Stimulated activated memory B cell treated with anti-CD40 and anti-IgM and Interleukin-4, amounts not matched to agents 10 μg/mL and 1 μg/mL and 100 μg/mL, for 72 hours (primary cell): ENCODE measurements at regions not wholly inside any gene's neighbourhood (a gene's known extent, or its start where the extent isn't known, plus 50 kb on each side); places are given as distances from the start of the nearest gene placed in this dataset.
"Not testable (repeated sequence)": the region's sequence is repeated elsewhere in the genome, so short reads cannot be mapped to it uniquely, and the experiment has no call there.

Experiments used
- ATAC-seq: fragments of 150-1000 bp; cut with Tn5 transposase; 2 replicates; pipeline ENCODE4 v1.10.0; 2021
- H3K27ac Mint-ChIP-seq: one replicate; pipeline ENCODE4 v1.8.0; 2022; ENCODE audit warnings: mild to moderate bottlenecking, mixed read lengths
- H3K27me3 Mint-ChIP-seq: one replicate; pipeline ENCODE4 v1.8.0; 2022; ENCODE audit warnings: mixed read lengths
- H3K36me3 Mint-ChIP-seq: one replicate; pipeline ENCODE4 v1.8.0; 2022; ENCODE audit warnings: mixed read lengths
- H3K4me1 Mint-ChIP-seq: one replicate; pipeline ENCODE4 v1.8.0; 2022; ENCODE audit warnings: mixed read lengths
- H3K4me3 Mint-ChIP-seq: one replicate; pipeline ENCODE4 v1.8.0; 2022; ENCODE audit warnings: mild to moderate bottlenecking, moderate library complexity, mixed read lengths
- H3K9me3 Mint-ChIP-seq: one replicate; pipeline ENCODE4 v1.8.0; 2022; ENCODE audit warnings: mixed read lengths

- not testable (repeated sequence) for ATAC-seq, H3K36me3 Mint-ChIP-seq, H3K4me3 Mint-ChIP-seq, H3K4me1 Mint-ChIP-seq, H3K27me3 Mint-ChIP-seq, H3K27ac Mint-ChIP-seq, H3K9me3 Mint-ChIP-seq
Observed at GRCh38 chr2:146969703-146970102, 875.1 kb upstream of the ACVR2A start.

GRCh38 chr2:146964494-146964893 is 880.3 kb upstream of the ACVR2A start:
- Mint-ChIP-seq H3K27me3 (no peaks in the 10 kb centered on the region), H3K4me3 (no peak overlapping the region)
- ATAC-seq, result no peak

GRCh38 chr2:146954544-146954943 is 890.3 kb upstream of the ACVR2A start:
- Mint-ChIP-seq H3K9me3 (no peaks in the 10 kb centered on the region), H3K27me3 (no peaks in the 10 kb centered on the region), H3K36me3 (no peaks in the 10 kb centered on the region), H3K27ac (no peak overlapping the region), H3K4me1 (no peaks in the 10 kb centered on the region), H3K4me3 (no peak overlapping the region)
- ATAC-seq, result no peak

More at GRCh38 chr2:146964494-146964893, 880.3 kb upstream of the ACVR2A start:
- Mint-ChIP-seq H3K4me1 (no peaks in the 10 kb centered on the region), H3K36me3 (no peaks in the 10 kb centered on the region), H3K9me3 (peaks cover 3% of the 10 kb centered on the region), H3K27ac (no peak overlapping the region)

GRCh38 chr2:146952696-146953095 is 892.1 kb upstream of the ACVR2A start:
- Mint-ChIP-seq H3K27me3 (no peaks in the 10 kb centered on the region), H3K27ac (no peak overlapping the region), H3K9me3 (no peaks in the 10 kb centered on the region), H3K4me3 (no peak overlapping the region), H3K4me1 (no peaks in the 10 kb centered on the region), H3K36me3 (no peaks in the 10 kb centered on the region)
- no peak for ATAC-seq

GRCh38 chr2:146950911-146951310 is 893.9 kb upstream of the ACVR2A start:
- Mint-ChIP-seq H3K9me3 (no peaks in the 10 kb centered on the region), H3K27ac (no peak overlapping the region), H3K4me3 (no peak overlapping the region), H3K36me3 (no peaks in the 10 kb centered on the region), H3K4me1 (no peaks in the 10 kb centered on the region), H3K27me3 (no peaks in the 10 kb centered on the region)
- no peak for ATAC-seq

GRCh38 chr2:146950361-146950760 is 894.5 kb upstream of the ACVR2A start:
- no peak overlapping the region for H3K4me3 Mint-ChIP-seq
- no peak overlapping the region for H3K27ac Mint-ChIP-seq
- H3K27me3 Mint-ChIP-seq, result no peaks in the 10 kb centered on the region
- H3K9me3 Mint-ChIP-seq, result no peaks in the 10 kb centered on the region
- no peaks in the 10 kb centered on the region for H3K4me1 Mint-ChIP-seq
- no peaks in the 10 kb centered on the region for H3K36me3 Mint-ChIP-seq
- ATAC-seq, result no peak

- Mint-ChIP-seq H3K9me3 (no peaks in the 10 kb centered on the region), H3K4me1 (no peaks in the 10 kb centered on the region), H3K36me3 (no peaks in the 10 kb centered on the region), H3K27me3 (no peaks in the 10 kb centered on the region), H3K27ac (no peak overlapping the region), H3K4me3 (no peak overlapping the region)
- no peak for ATAC-seq
Observed at GRCh38 chr2:146949400-146949799, 895.4 kb upstream of the ACVR2A start.

- H3K9me3 Mint-ChIP-seq, result no peaks in the 10 kb centered on the region
- H3K4me1 Mint-ChIP-seq, result no peaks in the 10 kb centered on the region
- no peak for ATAC-seq
- H3K36me3 Mint-ChIP-seq, result no peaks in the 10 kb centered on the region
- no peak overlapping the region for H3K27ac Mint-ChIP-seq
- no peak overlapping the region for H3K4me3 Mint-ChIP-seq
- peaks cover 7% of the 10 kb centered on the region for H3K27me3 Mint-ChIP-seq
Observed at GRCh38 chr2:146944601-146945000, 900.2 kb upstream of the ACVR2A start.

GRCh38 chr2:146939991-146940685 is 904.7 kb upstream of the ACVR2A start:
- Mint-ChIP-seq H3K4me1 (no peaks in the 10 kb centered on the region), H3K36me3 (no peaks in the 10 kb centered on the region), H3K9me3 (peaks cover 4% of the 10 kb centered on the region), H3K4me3 (no peak overlapping the region), H3K27me3 (peaks cover 7% of the 10 kb centered on the region), H3K27ac (no peak overlapping the region)
- no peak for ATAC-seq

GRCh38 chr2:146934921-146935320 is 909.9 kb upstream of the ACVR2A start:
- no peak overlapping the region for H3K4me3 Mint-ChIP-seq
- ATAC-seq, result no peak
- no peaks in the 10 kb centered on the region for H3K36me3 Mint-ChIP-seq
- peaks cover 6% of the 10 kb centered on the region for H3K4me1 Mint-ChIP-seq
- H3K9me3 Mint-ChIP-seq, result peaks cover 16% of the 10 kb centered on the region
- no peaks in the 10 kb centered on the region for H3K27me3 Mint-ChIP-seq
- H3K27ac Mint-ChIP-seq, result no peak overlapping the region

- H3K27ac Mint-ChIP-seq, result no peak overlapping the region
- peak; percentile 53 for ATAC-seq
- H3K4me1 Mint-ChIP-seq, result peaks cover 6% of the 10 kb centered on the region
- H3K27me3 Mint-ChIP-seq, result no peaks in the 10 kb centered on the region
- no peak overlapping the region for H3K4me3 Mint-ChIP-seq
- H3K9me3 Mint-ChIP-seq, result peaks cover 13% of the 10 kb centered on the region
- no peaks in the 10 kb centered on the region for H3K36me3 Mint-ChIP-seq
Observed at GRCh38 chr2:146931109-146931508, 913.7 kb upstream of the ACVR2A start.

- no peak overlapping the region for H3K27ac Mint-ChIP-seq
- peaks cover 22% of the 10 kb centered on the region for H3K27me3 Mint-ChIP-seq
- peak; percentile 41 for ATAC-seq
- H3K4me1 Mint-ChIP-seq, result peaks cover 6% of the 10 kb centered on the region
- H3K4me3 Mint-ChIP-seq, result no peak overlapping the region
- H3K9me3 Mint-ChIP-seq, result no peaks in the 10 kb centered on the region
- no peaks in the 10 kb centered on the region for H3K36me3 Mint-ChIP-seq
Observed at GRCh38 chr2:146927080-146927711, 917.6 kb upstream of the ACVR2A start.

GRCh38 chr2:146918280-146918679 is 926.5 kb upstream of the ACVR2A start:
- peaks cover 9% of the 10 kb centered on the region for H3K27me3 Mint-ChIP-seq
- no peaks in the 10 kb centered on the region for H3K4me1 Mint-ChIP-seq
- ATAC-seq, result no peak
- H3K9me3 Mint-ChIP-seq, result no peaks in the 10 kb centered on the region
- H3K27ac Mint-ChIP-seq, result no peak overlapping the region
- H3K36me3 Mint-ChIP-seq, result no peaks in the 10 kb centered on the region
- H3K4me3 Mint-ChIP-seq, result no peak overlapping the region

GRCh38 chr2:146917431-146918042 is 927.3 kb upstream of the ACVR2A start:
- Mint-ChIP-seq H3K36me3 (no peaks in the 10 kb centered on the region), H3K4me3 (no peak overlapping the region)
- no peak for ATAC-seq

GRCh38 chr2:146916914-146917313 is 927.9 kb upstream of the ACVR2A start:
- no peak overlapping the region for H3K4me3 Mint-ChIP-seq
- H3K9me3 Mint-ChIP-seq, result no peaks in the 10 kb centered on the region
- H3K4me1 Mint-ChIP-seq, result no peaks in the 10 kb centered on the region
- H3K36me3 Mint-ChIP-seq, result no peaks in the 10 kb centered on the region
- ATAC-seq, result no peak
- no peak overlapping the region for H3K27ac Mint-ChIP-seq
- no peaks in the 10 kb centered on the region for H3K27me3 Mint-ChIP-seq

More at GRCh38 chr2:146917431-146918042, 927.3 kb upstream of the ACVR2A start:
- H3K27ac Mint-ChIP-seq, result no peak overlapping the region
- H3K4me1 Mint-ChIP-seq, result no peaks in the 10 kb centered on the region
- H3K9me3 Mint-ChIP-seq, result no peaks in the 10 kb centered on the region
- peaks cover 3% of the 10 kb centered on the region for H3K27me3 Mint-ChIP-seq

- no peak overlapping the region for H3K27ac Mint-ChIP-seq
- H3K4me3 Mint-ChIP-seq, result no peak overlapping the region
- H3K36me3 Mint-ChIP-seq, result no peaks in the 10 kb centered on the region
- no peaks in the 10 kb centered on the region for H3K4me1 Mint-ChIP-seq
- no peaks in the 10 kb centered on the region for H3K27me3 Mint-ChIP-seq
- H3K9me3 Mint-ChIP-seq, result peaks cover 3% of the 10 kb centered on the region
- ATAC-seq, result no peak
Observed at GRCh38 chr2:146913476-146913875, 931.4 kb upstream of the ACVR2A start.
